ENCODE measurements at regions not wholly inside any gene's neighbourhood (a gene's known extent, or its start where the extent isn't known, plus 50 kb on each side); places are given as distances from the start of the nearest gene placed in this dataset.

DNA sequence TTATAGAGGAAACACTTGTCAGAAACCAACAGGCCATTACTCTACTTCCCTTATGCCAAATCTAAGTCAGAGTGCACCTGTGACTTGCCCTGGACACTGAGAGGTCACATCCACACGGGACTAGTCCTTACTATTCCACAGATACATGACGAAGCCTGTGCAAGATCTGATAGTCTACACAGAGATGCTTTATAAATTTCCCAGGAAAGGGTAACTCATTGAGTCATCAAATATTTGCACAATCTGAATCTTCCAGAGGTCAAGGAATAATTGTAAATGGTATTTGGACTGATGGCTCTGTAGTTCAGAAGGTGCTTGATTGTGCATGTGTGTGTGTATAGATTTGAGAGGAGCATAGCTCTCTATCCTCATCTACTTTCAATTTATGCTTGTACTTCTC lies 55.2 kb upstream of the JAK2 start:
- TF ChIP-seq POLR2A (IDR thresholded peaks at IDR 0.05; ENCODE audit: control extremely low read depth in 1 of 2, low read depth in 2 of 2, low read length in 2 of 2) (no peak), CHD1 (IDR thresholded peaks at IDR 0.05; ENCODE audit: low read depth, low read length) (no peak)

Measured in H1 (cell line).